Uterus (tissue), 3 donors: ENCODE measurements at regions not wholly inside any gene's neighbourhood (a gene's known extent, or its start where the extent isn't known, plus 50 kb on each side); places are given as distances from the start of the nearest gene placed in this dataset.

Experiments
- DNase-seq, 2 donors: peaks; one replicate each; pipeline ENCODE4 v3.0.0-alpha.2; 2019 to 2020
- H3K27ac ChIP-seq, 2 donors: fragments of 200-600 bp; sonication (generic); 1 replicate in 1 of 2; 2 replicates in 1 of 2; pipeline ENCODE4 v1.5.1; 2016 to 2018
- H3K27me3 ChIP-seq, 2 donors: fragments of 200-600 bp; sonication (generic); one replicate each; pipeline ENCODE4 v1.5.1; 2018 to 2019; ENCODE audit warnings: control low read depth in 1 of 2
- H3K36me3 ChIP-seq, 2 donors: fragments of 200-600 bp; sonication (generic); one replicate each; pipeline ENCODE4 v1.5.1; 2019; ENCODE audit warnings: control low read depth in 1 of 2
- H3K4me1 ChIP-seq, 2 donors: fragments of 200-600 bp; sonication (generic); one replicate each; pipeline ENCODE4 v1.5.1; 2018 to 2019; ENCODE audit warnings: control low read depth in 1 of 2
- H3K4me3 ChIP-seq, 2 donors: fragments of 200-600 bp; sonication (generic); 1 replicate in 1 of 2; 2 replicates in 1 of 2; pipeline ENCODE4 v1.5.1; 2018 to 2019; ENCODE audit warnings: mild to moderate bottlenecking in 1 of 2
- H3K9me3 ChIP-seq, 2 donors: fragments of 200-600 bp; sonication (generic); one replicate each; pipeline ENCODE4 v1.5.1; 2019; ENCODE audit warnings: control low read depth in 1 of 2
- POLR2A ChIP-seq, 2 donors: fragments of 450-650 bp; IDR thresholded peaks; one replicate each; pipeline ENCODE4 v1.6.1; 2016; ENCODE audit warnings: antibody characterized with exemption in 2 of 2, mild to moderate bottlenecking in 1 of 2, moderate library complexity in 1 of 2
- intact Hi-C: fragments of 100-400 bp; cut with DNase I; formaldehyde crosslinking; loops from one replicate; pipeline ENCODE4 v1.15.1; 2023; ENCODE audit warnings: low total_unique reads
- TF ChIP-seq, protein P1 (sequence below), 4 experiments: fragments of 200-600 bp in 2 of 4; fragments of 450-650 bp in 2 of 4; sonication (generic) in 2 of 4; IDR thresholded peaks; one replicate each; pipeline ENCODE4 v1.5.1; 2016 to 2019; ENCODE audit warnings: antibody characterized with exemption in 4 of 4, mild to moderate bottlenecking in 2 of 4, moderate library complexity in 1 of 4
- donor health status: DM: yes; HTN: yes; CAD: no.

DNA sequence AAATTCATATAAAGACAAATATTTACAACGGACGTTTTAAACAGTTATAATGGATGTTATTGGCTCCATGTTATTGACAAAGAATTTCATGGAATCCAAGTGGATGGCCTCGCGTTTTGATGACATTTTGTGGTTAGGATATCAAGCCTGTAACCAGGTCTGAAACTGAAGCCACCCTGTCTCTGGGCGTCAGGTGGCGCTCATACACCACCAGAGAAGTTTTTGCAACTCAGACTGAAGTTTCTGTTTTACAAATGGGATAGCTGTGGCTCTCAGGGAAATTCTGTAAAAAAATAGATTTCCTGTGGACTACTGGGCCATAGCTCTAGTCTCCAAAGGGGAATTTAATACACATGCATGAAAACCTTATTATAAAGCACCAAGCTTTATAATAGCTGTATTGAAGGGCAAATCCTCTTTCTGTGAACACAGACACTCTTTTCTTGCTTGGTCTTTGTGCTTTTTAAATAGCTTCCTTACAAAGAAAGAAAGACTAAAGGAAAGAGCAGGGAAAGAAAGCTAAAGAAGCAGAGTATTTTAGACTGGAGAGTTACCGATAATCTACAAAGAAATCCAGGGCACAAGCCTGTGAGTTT, 86.7 kb downstream of the C18orf54 start:
- Histone ChIP-seq H3K27ac (no peak overlapping the region), H3K36me3 (no peaks in the 10 kb centered on the region), H3K27me3 (no peaks in the 10 kb centered on the region), H3K4me3 (no peak overlapping the region), H3K4me1 (no peaks in the 10 kb centered on the region), H3K9me3 (no peaks in the 10 kb centered on the region)
- intact Hi-C loops, result no loop called here
- TF ChIP-seq, protein P1, sequence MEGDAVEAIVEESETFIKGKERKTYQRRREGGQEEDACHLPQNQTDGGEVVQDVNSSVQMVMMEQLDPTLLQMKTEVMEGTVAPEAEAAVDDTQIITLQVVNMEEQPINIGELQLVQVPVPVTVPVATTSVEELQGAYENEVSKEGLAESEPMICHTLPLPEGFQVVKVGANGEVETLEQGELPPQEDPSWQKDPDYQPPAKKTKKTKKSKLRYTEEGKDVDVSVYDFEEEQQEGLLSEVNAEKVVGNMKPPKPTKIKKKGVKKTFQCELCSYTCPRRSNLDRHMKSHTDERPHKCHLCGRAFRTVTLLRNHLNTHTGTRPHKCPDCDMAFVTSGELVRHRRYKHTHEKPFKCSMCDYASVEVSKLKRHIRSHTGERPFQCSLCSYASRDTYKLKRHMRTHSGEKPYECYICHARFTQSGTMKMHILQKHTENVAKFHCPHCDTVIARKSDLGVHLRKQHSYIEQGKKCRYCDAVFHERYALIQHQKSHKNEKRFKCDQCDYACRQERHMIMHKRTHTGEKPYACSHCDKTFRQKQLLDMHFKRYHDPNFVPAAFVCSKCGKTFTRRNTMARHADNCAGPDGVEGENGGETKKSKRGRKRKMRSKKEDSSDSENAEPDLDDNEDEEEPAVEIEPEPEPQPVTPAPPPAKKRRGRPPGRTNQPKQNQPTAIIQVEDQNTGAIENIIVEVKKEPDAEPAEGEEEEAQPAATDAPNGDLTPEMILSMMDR (IDR thresholded peaks at IDR 0.05), result peak; percentile 16 to 38 (median 30)
- no peak for TF ChIP-seq POLR2A (IDR thresholded peaks at IDR 0.05)
- DNase-seq, result peak in 1 of 2 donors; percentile 17

DNA sequence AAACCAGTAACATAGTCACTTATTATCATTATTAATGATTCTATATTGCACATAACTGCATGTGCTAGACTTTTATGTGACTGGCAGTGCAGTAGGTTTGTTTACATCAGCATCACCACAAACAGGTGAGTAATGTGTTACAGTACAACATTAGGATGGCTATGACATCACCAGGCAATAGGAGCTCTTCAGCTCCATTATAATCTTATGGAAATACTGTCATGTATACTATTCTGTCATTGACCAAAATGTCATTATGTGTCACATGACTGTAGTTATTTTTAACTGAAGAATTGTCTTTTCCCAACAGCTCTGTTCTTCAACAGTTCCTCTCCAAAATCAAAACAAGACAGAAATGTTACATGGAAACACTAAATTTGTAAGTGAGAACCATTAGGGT, 96.3 kb downstream of the C18orf54 start:
- H3K27ac ChIP-seq, result no peak overlapping the region
- H3K9me3 ChIP-seq, result no peaks in the 10 kb centered on the region
- no peak for DNase-seq
- H3K27me3 ChIP-seq, result no peaks in the 10 kb centered on the region
- TF ChIP-seq POLR2A (IDR thresholded peaks at IDR 0.05), result no peak
- TF ChIP-seq, protein P1 (IDR thresholded peaks at IDR 0.05), result no peak
- intact Hi-C loops, result no loop called here
- H3K4me3 ChIP-seq, result no peak overlapping the region
- H3K36me3 ChIP-seq, result no peaks in the 10 kb centered on the region
- no peaks in the 10 kb centered on the region for H3K4me1 ChIP-seq

DNA sequence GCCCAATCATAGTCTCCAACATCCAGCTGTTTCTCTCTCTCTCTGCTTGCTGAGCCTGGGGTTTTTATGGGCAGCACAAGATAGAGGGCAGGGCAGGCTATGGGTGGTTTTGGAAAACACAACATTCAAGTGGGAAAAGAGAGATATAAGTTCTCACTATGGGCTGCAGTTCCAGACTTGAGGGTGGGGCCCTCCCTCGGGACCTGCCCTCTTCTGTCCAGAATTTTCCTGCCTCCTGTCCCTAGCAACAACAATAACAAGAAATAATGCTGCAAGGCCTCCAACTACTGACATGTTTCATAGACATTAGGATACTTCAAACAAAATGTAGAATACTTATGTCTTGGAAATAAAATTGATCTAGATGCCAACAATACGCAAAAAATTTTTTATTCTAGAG, 107.8 kb downstream of the C18orf54 start:
- Histone ChIP-seq H3K4me3 (no peak overlapping the region), H3K27me3 (no peaks in the 10 kb centered on the region), H3K27ac (no peak overlapping the region), H3K4me1 (no peaks in the 10 kb centered on the region), H3K36me3 (no peaks in the 10 kb centered on the region), H3K9me3 (no peaks in the 10 kb centered on the region)
- TF ChIP-seq, protein P1 (IDR thresholded peaks at IDR 0.05), result no peak
- no peak for TF ChIP-seq POLR2A (IDR thresholded peaks at IDR 0.05)
- no peak for DNase-seq
- intact Hi-C loops, result no loop called here

DNA sequence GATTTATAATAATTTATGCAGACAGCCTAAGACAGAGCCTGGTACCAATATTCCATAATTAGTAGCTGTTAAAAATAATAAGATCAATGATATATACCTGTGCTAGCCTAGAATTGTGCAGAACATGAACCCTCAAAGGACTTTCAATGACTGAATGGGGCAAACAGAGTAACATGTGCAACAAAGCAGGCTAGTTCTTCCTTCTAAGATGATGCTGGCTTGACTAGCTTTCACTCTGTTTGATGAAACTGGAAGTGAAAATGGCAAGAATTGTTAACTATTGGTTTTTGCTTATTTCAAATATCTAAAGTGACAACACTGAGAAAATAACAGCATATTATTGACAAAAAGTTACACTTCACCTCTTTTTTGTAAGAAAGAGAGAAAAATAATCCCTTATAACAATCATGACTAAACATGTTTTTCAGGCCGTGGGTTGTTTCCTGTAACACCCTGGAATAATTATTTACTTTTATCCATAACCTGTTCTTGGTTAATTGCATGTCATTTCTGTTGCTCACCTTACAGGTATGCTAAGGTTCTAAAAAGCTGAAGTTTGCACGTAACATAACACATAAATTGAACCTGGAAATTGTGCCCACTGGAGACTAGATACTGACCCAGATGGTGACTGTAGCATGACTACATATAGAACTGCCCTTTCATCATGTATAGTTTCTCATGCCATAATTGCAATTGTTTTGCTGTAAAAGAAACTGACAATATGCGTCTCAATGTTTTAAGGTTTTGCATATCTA, 108.7 kb downstream of the C18orf54 start:
- TF ChIP-seq POLR2A (IDR thresholded peaks at IDR 0.05), result no peak
- TF ChIP-seq, protein P1 (IDR thresholded peaks at IDR 0.05), result no peak
- Histone ChIP-seq H3K4me3 (no peak overlapping the region), H3K27me3 (no peaks in the 10 kb centered on the region), H3K27ac (no peak overlapping the region), H3K36me3 (no peaks in the 10 kb centered on the region), H3K4me1 (no peaks in the 10 kb centered on the region), H3K9me3 (no peaks in the 10 kb centered on the region)
- intact Hi-C loops, result no loop called here
- no peak for DNase-seq

DNA sequence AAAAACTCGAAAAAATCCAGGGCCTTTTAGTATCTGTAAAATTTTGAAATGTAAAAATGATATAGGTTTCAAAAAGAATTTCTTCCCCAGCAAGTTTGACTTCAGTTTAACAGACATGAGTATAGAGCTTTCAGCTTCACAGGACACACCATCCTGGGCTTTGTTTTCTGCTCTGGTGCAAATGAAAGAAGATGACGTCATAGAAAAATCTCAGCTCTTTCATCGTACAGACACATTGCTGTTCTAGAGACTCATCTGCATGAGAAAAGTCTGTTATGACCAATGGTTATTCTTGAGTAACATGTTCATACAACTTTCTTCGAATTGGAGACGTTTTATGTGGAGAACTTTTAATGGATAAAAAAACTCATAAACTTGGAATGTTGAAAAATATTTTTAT, 111.7 kb upstream of the DYNAP start:
- H3K36me3 ChIP-seq, result no peaks in the 10 kb centered on the region
- H3K27me3 ChIP-seq, result no peaks in the 10 kb centered on the region
- no peak overlapping the region for H3K27ac ChIP-seq
- no peaks in the 10 kb centered on the region for H3K9me3 ChIP-seq
- H3K4me1 ChIP-seq, result no peaks in the 10 kb centered on the region
- intact Hi-C loops, result no loop called here
- DNase-seq, result no peak
- TF ChIP-seq POLR2A (IDR thresholded peaks at IDR 0.05), result no peak
- TF ChIP-seq, protein P1 (IDR thresholded peaks at IDR 0.05), result no peak
- H3K4me3 ChIP-seq, result no peak overlapping the region
